IPS DF 6.9 (cell line): ENCODE measurements at regions not wholly inside any gene's neighbourhood (a gene's known extent, or its start where the extent isn't known, plus 50 kb on each side); places are given as distances from the start of the nearest gene placed in this dataset.
"Not testable (repeated sequence)": the region's sequence is repeated elsewhere in the genome, so short reads cannot be mapped to it uniquely, and the experiment has no call there.

Experiments
- DNase-seq: peaks from one replicate; pipeline ENCODE4 v3.0.0-alpha.2; 2013; ENCODE audit warnings: low read depth, low spot score
- H3K27ac ChIP-seq: one replicate; pipeline ENCODE4 v1.5.1; 2013; ENCODE audit warnings: low read length, control low read depth
- H3K27me3 ChIP-seq: 2 replicates; pipeline ENCODE4 v1.6.1; 2013; ENCODE audit warnings: mild to moderate bottlenecking, low read length; ENCODE audit not compliant: control insufficient read depth, insufficient read depth
- H3K36me3 ChIP-seq: 2 replicates; pipeline ENCODE4 v1.6.1; 2013; ENCODE audit warnings: low read length; ENCODE audit not compliant: control insufficient read depth, insufficient read depth
- H3K4me1 ChIP-seq: 2 replicates; pipeline ENCODE4 v1.6.1; 2013; ENCODE audit warnings: low read length; ENCODE audit not compliant: control insufficient read depth, insufficient read depth
- H3K4me3 ChIP-seq: 2 replicates; pipeline ENCODE4 v1.5.1; 2013; ENCODE audit warnings: mild to moderate bottlenecking, low read length
- H3K9me3 ChIP-seq: 2 replicates; pipeline ENCODE4 v1.6.1; 2013; ENCODE audit warnings: low read length, inconsistent platforms; ENCODE audit not compliant: control insufficient read depth, insufficient read depth
- WGBS: extraction: QIAGEN DNeasy Blood & Tissue Kit; methylation state at CpG from one replicate; pipeline ENCODE4 v1.1.7; 2013; ENCODE audit warnings: mixed read lengths, missing lambda C conversion rate; ENCODE audit not compliant: insufficient read length, insufficient coverage; 5-methylcytosine and 5-hydroxymethylcytosine counted together

- Histone ChIP-seq H3K9me3 (no peaks in the 10 kb centered on the region), H3K4me1 (no peaks in the 10 kb centered on the region), H3K36me3 (no peaks in the 10 kb centered on the region), H3K27ac (no peak overlapping the region), H3K4me3 (no peak overlapping the region), H3K27me3 (no peaks in the 10 kb centered on the region)
- DNase-seq: no peak
Observed at GRCh38 chr4:126755506-126755905, 877.3 kb upstream of the INTU start.

- no peak for DNase-seq
- Histone ChIP-seq H3K4me1 (no peaks in the 10 kb centered on the region), H3K36me3 (no peaks in the 10 kb centered on the region), H3K27ac (no peak overlapping the region), H3K27me3 (no peaks in the 10 kb centered on the region), H3K9me3 (no peaks in the 10 kb centered on the region), H3K4me3 (no peak overlapping the region)
- no CpG with 5 or more reads among the region's 3 CpGs for WGBS
Observed at GRCh38 chr4:126756050-126756829, 876.5 kb upstream of the INTU start.

GRCh38 chr4:126757219-126757618 is 875.5 kb upstream of the INTU start:
- Histone ChIP-seq H3K4me1 (no peaks in the 10 kb centered on the region), H3K4me3 (no peak overlapping the region), H3K36me3 (no peaks in the 10 kb centered on the region), H3K9me3 (no peaks in the 10 kb centered on the region), H3K27ac (no peak overlapping the region), H3K27me3 (no peaks in the 10 kb centered on the region)
- DNase-seq: no peak
- WGBS: no CpG with 5 or more reads among the region's 1 CpG

- H3K27me3 ChIP-seq: no peaks in the 10 kb centered on the region
- no peaks in the 10 kb centered on the region for H3K9me3 ChIP-seq
- WGBS: no CpG with 5 or more reads among the region's 2 CpGs
- no peak for DNase-seq
- no peaks in the 10 kb centered on the region for H3K36me3 ChIP-seq
- no peaks in the 10 kb centered on the region for H3K4me1 ChIP-seq
- H3K27ac ChIP-seq: no peak overlapping the region
- H3K4me3 ChIP-seq: no peak overlapping the region
Observed at GRCh38 chr4:126758493-126758892, 874.3 kb upstream of the INTU start.

- WGBS: no CpG with 5 or more reads among the region's 1 CpG
- Histone ChIP-seq H3K27ac (no peak overlapping the region), H3K9me3 (no peaks in the 10 kb centered on the region)
Observed at GRCh38 chr4:126761947-126762662, 870.7 kb upstream of the INTU start.

GRCh38 chr4:126762663-126763247 is 870.0 kb upstream of the INTU start:
- H3K4me3 ChIP-seq: no peak overlapping the region
- no peaks in the 10 kb centered on the region for H3K36me3 ChIP-seq
- no CpG with 5 or more reads among the region's 5 CpGs for WGBS
- no peaks in the 10 kb centered on the region for H3K4me1 ChIP-seq
- no peak overlapping the region for H3K27ac ChIP-seq
- H3K27me3 ChIP-seq: no peaks in the 10 kb centered on the region
- no peaks in the 10 kb centered on the region for H3K9me3 ChIP-seq
- DNase-seq: no peak

More at GRCh38 chr4:126761947-126762662, 870.7 kb upstream of the INTU start:
- Histone ChIP-seq H3K36me3 (no peaks in the 10 kb centered on the region), H3K4me1 (no peaks in the 10 kb centered on the region), H3K27me3 (no peaks in the 10 kb centered on the region), H3K4me3 (no peak overlapping the region)
- DNase-seq: no peak

- DNase-seq: no peak
- Histone ChIP-seq H3K9me3 (no peaks in the 10 kb centered on the region), H3K4me3 (no peak overlapping the region), H3K4me1 (no peaks in the 10 kb centered on the region), H3K27ac (no peak overlapping the region), H3K36me3 (no peaks in the 10 kb centered on the region), H3K27me3 (no peaks in the 10 kb centered on the region)
- WGBS: no CpG with 5 or more reads among the region's 2 CpGs
Observed at GRCh38 chr4:126766241-126766640, 866.5 kb upstream of the INTU start.

GRCh38 chr4:126768338-126768737 is 864.4 kb upstream of the INTU start:
- Histone ChIP-seq H3K36me3 (no peaks in the 10 kb centered on the region), H3K27me3 (no peaks in the 10 kb centered on the region), H3K4me3 (no peak overlapping the region), H3K27ac (no peak overlapping the region), H3K4me1 (no peaks in the 10 kb centered on the region), H3K9me3 (no peaks in the 10 kb centered on the region)
- no peak for DNase-seq

- H3K4me3 ChIP-seq, H3K27me3 ChIP-seq: not testable (repeated sequence)
- WGBS: no CpG with 5 or more reads among the region's 46 CpGs
Observed at GRCh38 chr4:126770811-126771553, 861.8 kb upstream of the INTU start.

GRCh38 chr4:126771618-126772017 is 861.1 kb upstream of the INTU start:
- not testable (repeated sequence) for DNase-seq, H3K27me3 ChIP-seq, H3K27ac ChIP-seq, H3K9me3 ChIP-seq, H3K36me3 ChIP-seq, H3K4me3 ChIP-seq, H3K4me1 ChIP-seq
- WGBS: no CpG with 5 or more reads among the region's 5 CpGs

More at GRCh38 chr4:126770811-126771553, 861.8 kb upstream of the INTU start:
- not testable (repeated sequence) for DNase-seq, H3K4me1 ChIP-seq, H3K27ac ChIP-seq, H3K36me3 ChIP-seq, H3K9me3 ChIP-seq
